GM21367 (cell line): ENCODE measurements at regions not wholly inside any gene's neighbourhood (a gene's known extent, or its start where the extent isn't known, plus 50 kb on each side); places are given as distances from the start of the nearest gene placed in this dataset.

Experiments used
- ATAC-seq: cut with Tn5 transposase; IDR thresholded peaks from one replicate; pipeline ENCODE4 v1.9.1; 2021; ENCODE audit not compliant: unreplicated experiment

- no peak for ATAC-seq
Observed at GRCh38 chr10:111706331-111706730, 477.2 kb downstream of the GPAM start.

GRCh38 chr10:111707076-111707475 is 476.5 kb downstream of the GPAM start:
- no peak for ATAC-seq

GRCh38 chr10:111709603-111710002 is 474.0 kb downstream of the GPAM start:
- no peak for ATAC-seq

GRCh38 chr10:111716032-111716431 is 467.5 kb downstream of the GPAM start:
- no peak for ATAC-seq

- no peak for ATAC-seq
Observed at GRCh38 chr10:111724121-111724520, 459.4 kb downstream of the GPAM start.

GRCh38 chr10:111725050-111725449 is 458.5 kb downstream of the GPAM start:
- no peak for ATAC-seq

GRCh38 chr10:111732166-111732785 is 451.3 kb downstream of the GPAM start:
- ATAC-seq, result no peak

- no peak for ATAC-seq
Observed at GRCh38 chr10:111739125-111739873, 444.3 kb downstream of the GPAM start.

- no peak for ATAC-seq
Observed at GRCh38 chr10:111739874-111740139, 443.8 kb downstream of the GPAM start.

GRCh38 chr10:111745982-111746381 is 437.6 kb downstream of the GPAM start:
- no peak for ATAC-seq

- no peak for ATAC-seq
Observed at GRCh38 chr10:111747751-111748150, 435.8 kb downstream of the GPAM start.

GRCh38 chr10:111748184-111748583 is 435.4 kb downstream of the GPAM start:
- no peak for ATAC-seq

GRCh38 chr10:111750165-111750849 is 433.3 kb downstream of the GPAM start:
- no peak for ATAC-seq

GRCh38 chr10:111756217-111757061 is 427.1 kb downstream of the GPAM start:
- ATAC-seq, result peak; percentile 76

- no peak for ATAC-seq
Observed at GRCh38 chr10:111758593-111758992, 425.0 kb downstream of the GPAM start.

- no peak for ATAC-seq
Observed at GRCh38 chr10:111762114-111762513, 421.5 kb downstream of the GPAM start.

GRCh38 chr10:111765216-111765615 is 418.3 kb downstream of the GPAM start:
- ATAC-seq, result no peak

GRCh38 chr10:111766464-111766863 is 417.1 kb downstream of the GPAM start:
- ATAC-seq, result no peak

- ATAC-seq, result no peak
Observed at GRCh38 chr10:111767661-111768060, 415.9 kb downstream of the GPAM start.

- ATAC-seq, result no peak
Observed at GRCh38 chr10:111773950-111774349, 409.6 kb downstream of the GPAM start.

GRCh38 chr10:111774486-111774885 is 409.1 kb downstream of the GPAM start:
- ATAC-seq, result no peak
